ENCODE measurements at regions not wholly inside any gene's neighbourhood (a gene's known extent, or its start where the extent isn't known, plus 50 kb on each side); places are given as distances from the start of the nearest gene placed in this dataset.
"Not testable (repeated sequence)": the region's sequence is repeated elsewhere in the genome, so short reads cannot be mapped to it uniquely, and the experiment has no call there.

DNA sequence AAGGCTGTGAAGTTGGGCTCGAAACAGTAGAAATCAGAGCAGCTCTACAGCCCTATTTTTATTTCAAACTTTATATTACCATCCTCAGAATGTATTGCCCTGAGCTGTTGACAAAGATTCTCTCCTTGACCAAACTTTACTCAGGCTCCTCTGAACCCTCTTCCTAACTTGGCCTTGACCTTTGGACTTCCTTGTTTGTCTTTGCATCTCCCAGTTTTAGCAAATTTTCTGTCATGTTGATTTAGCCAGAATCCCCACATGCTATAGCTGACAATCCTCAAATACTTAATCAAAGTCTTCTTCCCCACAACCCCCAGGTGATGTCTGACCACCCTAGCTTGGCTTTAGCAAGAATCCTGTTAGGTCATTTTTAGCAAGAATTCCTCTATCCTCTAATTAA lies 87.4 kb upstream of the GRIN2A start:
- intact Hi-C loops (cut with DNase I; ENCODE audit: low total_unique reads): no loop called here
- 87% methylated on average over 1 of the region's 1 CpG; no CpG with 5 or more reads in 1 of the 2 donors for WGBS, 2 donors (ENCODE audit: low coverage in 1 of 2)
- in situ Hi-C loops (cut with MboI; ENCODE audit: low pct_ligation_motif_present in 1 of 4, low pct_unique_long_range_greater_than_20kb in 1 of 4, low sequenced_read_pairs in 3 of 4): loop anchor here in 1 of 4 donors (25.0 kb wide), 2 partner anchors 468 to 618 kb away; partner anchors contain the start of genes CIITA and NUBP1

DNA sequence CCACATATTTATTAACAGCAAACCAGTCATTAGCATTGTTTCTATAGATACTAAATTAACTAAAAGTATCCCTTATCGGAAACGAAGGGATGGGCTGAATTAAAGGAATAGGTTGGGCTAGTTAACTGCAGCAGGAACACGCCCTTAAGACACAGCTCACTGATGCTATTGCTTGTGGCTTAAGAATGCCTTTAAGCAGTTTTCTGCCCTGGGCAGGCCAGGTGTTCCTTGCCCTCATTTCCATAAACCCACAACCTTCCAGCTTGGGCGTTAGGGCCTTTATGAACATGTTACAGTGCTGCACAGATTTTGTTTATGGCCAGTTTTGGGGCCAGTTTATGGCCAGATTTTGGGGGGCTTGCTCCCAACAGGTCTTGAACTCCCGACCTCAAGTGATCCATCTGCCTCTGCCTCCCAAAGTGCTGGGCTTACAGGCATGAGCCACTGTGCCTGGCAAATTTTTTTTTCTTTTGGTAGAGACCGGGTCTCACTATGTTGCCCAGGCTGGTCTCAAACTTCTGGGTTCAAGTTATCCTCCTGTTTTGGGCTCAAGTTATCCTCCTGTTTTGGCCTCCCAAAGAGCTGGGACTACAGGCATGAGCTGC lies 90.1 kb upstream of the GRIN2A start:
- H3K27me3 ChIP-seq; H3K4me1 ChIP-seq; DNase-seq; H3K9me3 ChIP-seq; intact Hi-C loops (cut with DNase I; ENCODE audit: low total_unique reads); H3K27ac ChIP-seq; H3K36me3 ChIP-seq; H3K4me3 ChIP-seq: not testable (repeated sequence)
- 66 to 69% methylated on average over 4 to 6 of the region's 6 CpGs for WGBS, 2 donors (ENCODE audit: low coverage in 1 of 2)
- in situ Hi-C loops (cut with MboI; ENCODE audit: low pct_ligation_motif_present in 1 of 4, low pct_unique_long_range_greater_than_20kb in 1 of 4, low sequenced_read_pairs in 3 of 4): loop anchor here in 1 of 4 donors (25.0 kb wide), 2 partner anchors 465 to 615 kb away; partner anchors contain the start of genes CIITA and NUBP1

More for the DNA sequence above, 87.4 kb upstream of the GRIN2A start:
- no peaks in the 10 kb centered on the region for H3K4me1 ChIP-seq
- no peak for TF ChIP-seq EP300 (IDR thresholded peaks at IDR 0.05; ENCODE audit: low read depth)
- TF ChIP-seq POLR2AphosphoS5 (IDR thresholded peaks at IDR 0.05): no peak
- TF ChIP-seq POLR2A (IDR thresholded peaks at IDR 0.05): no peak
- no peak for TF ChIP-seq CTCF (IDR thresholded peaks at IDR 0.05)
- H3K27me3 ChIP-seq: no peaks in the 10 kb centered on the region
- no peak overlapping the region for H3K4me3 ChIP-seq
- no peak for DNase-seq
- no peak overlapping the region for H3K27ac ChIP-seq
- no peaks in the 10 kb centered on the region for H3K36me3 ChIP-seq
- no peaks in the 10 kb centered on the region for H3K9me3 ChIP-seq

- H3K4me3 ChIP-seq; H3K9me3 ChIP-seq; in situ Hi-C loops (cut with MboI; ENCODE audit: low pct_ligation_motif_present in 1 of 4, low pct_unique_long_range_greater_than_20kb in 1 of 4, low sequenced_read_pairs in 3 of 4); intact Hi-C loops (cut with DNase I; ENCODE audit: low total_unique reads); H3K36me3 ChIP-seq; H3K27me3 ChIP-seq; H3K4me1 ChIP-seq; H3K27ac ChIP-seq; DNase-seq: not testable (repeated sequence)
- 71 to 87% methylated on average over 3 to 13 of the region's 13 CpGs for WGBS, 2 donors (ENCODE audit: low coverage in 1 of 2)
Measured at GRCh38 chr16:10275214-10275996, 93.2 kb upstream of the GRIN2A start.

DNA sequence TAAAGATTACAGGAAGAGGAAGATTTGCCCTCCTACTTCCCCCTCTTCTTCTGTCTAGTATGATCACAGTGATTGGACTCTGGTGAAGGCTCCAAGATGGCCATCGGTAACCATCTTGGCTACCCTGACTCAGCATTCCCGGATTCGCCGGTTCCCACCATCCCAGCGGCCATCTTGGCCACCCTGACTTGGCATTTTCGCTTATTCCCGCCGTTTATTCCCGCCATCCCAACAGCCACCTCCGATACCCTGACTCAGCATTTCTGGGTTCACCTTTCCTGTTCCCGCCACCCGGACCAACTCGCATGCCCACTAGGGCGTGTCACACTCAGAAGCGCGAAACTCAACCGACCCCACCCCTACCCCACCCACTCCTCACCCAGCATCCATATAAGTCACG lies 95.4 kb upstream of the GRIN2A start:
- in situ Hi-C loops (cut with MboI; ENCODE audit: low pct_ligation_motif_present in 1 of 4, low pct_unique_long_range_greater_than_20kb in 1 of 4, low sequenced_read_pairs in 3 of 4): no loop called here
- Histone ChIP-seq H3K4me3 (no peak overlapping the region), H3K4me1 (no peaks in the 10 kb centered on the region), H3K27ac (no peak overlapping the region), H3K36me3 (no peaks in the 10 kb centered on the region), H3K27me3 (no peaks in the 10 kb centered on the region), H3K9me3 (no peaks in the 10 kb centered on the region)
- DNase-seq: no peak
- no peak for TF ChIP-seq EP300 (IDR thresholded peaks at IDR 0.05; ENCODE audit: low read depth)
- no peak for TF ChIP-seq POLR2AphosphoS5 (IDR thresholded peaks at IDR 0.05)
- TF ChIP-seq POLR2A (IDR thresholded peaks at IDR 0.05): no peak
- no peak for TF ChIP-seq CTCF (IDR thresholded peaks at IDR 0.05)
- 83 to 97% methylated on average over 10 to 18 of the region's 18 CpGs for WGBS, 2 donors (ENCODE audit: low coverage in 1 of 2)
- intact Hi-C loops (cut with DNase I; ENCODE audit: low total_unique reads): no loop called here

DNA sequence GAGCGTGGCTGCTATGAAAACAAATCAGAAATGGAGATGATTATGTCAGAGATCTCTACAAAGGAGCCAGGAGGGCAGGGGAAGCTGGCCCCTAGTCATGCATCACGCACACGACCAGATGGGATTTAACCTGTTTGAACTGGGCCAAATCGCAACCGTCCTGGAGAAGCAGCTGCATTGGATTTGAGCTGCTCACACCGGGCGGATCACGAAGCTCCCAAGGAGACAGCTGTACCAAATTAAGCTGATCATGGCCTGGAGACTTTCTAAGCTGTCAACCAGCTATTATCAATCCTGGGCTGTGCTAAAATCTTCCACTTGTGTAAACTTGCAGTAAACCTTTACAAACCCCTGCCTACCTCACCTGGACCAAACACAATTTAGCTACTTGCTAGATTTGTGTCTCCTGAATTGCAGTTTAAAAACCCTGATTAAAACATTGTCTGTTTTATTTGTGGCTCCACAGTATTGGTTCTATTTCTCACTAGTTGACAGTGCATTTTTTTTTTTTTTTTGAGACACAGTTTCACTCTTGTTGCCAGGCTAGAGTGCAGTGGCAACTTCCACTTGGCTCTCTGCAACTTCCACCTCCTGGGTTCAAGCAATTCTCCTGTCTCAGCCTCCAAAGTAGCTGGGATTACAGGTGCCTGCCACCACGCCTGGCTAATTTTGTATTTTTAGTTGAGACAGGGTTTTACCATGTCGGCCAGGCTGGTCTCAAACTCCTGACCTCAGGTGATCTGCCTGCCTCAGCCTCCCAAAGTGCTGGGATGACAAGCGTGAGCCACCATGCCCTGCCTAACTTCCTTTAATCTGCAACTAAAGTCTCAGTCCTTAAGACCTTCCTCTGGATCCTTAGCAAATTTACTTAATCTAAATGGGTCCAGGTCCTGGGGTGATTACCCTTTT lies 98.3 kb upstream of the GRIN2A start:
- Histone ChIP-seq H3K27ac (no peak overlapping the region), H3K4me3 (no peak overlapping the region), H3K27me3 (no peaks in the 10 kb centered on the region), H3K9me3 (no peaks in the 10 kb centered on the region), H3K36me3 (no peaks in the 10 kb centered on the region), H3K4me1 (no peaks in the 10 kb centered on the region)
- in situ Hi-C loops (cut with MboI; ENCODE audit: low pct_ligation_motif_present in 1 of 4, low pct_unique_long_range_greater_than_20kb in 1 of 4, low sequenced_read_pairs in 3 of 4): no loop called here
- 60 to 100% methylated on average over 2 to 11 of the region's 11 CpGs for WGBS, 2 donors (ENCODE audit: low coverage in 1 of 2)
- DNase-seq: no peak
- intact Hi-C loops (cut with DNase I; ENCODE audit: low total_unique reads): no loop called here
- TF ChIP-seq EP300 (IDR thresholded peaks at IDR 0.05; ENCODE audit: low read depth) (no peak), CTCF (IDR thresholded peaks at IDR 0.05) (no peak), POLR2A (IDR thresholded peaks at IDR 0.05) (no peak), POLR2AphosphoS5 (IDR thresholded peaks at IDR 0.05) (no peak)

Measured in transverse colon (tissue), 4 donors.